ENCODE measurements at regions not wholly inside any gene's neighbourhood (a gene's known extent, or its start where the extent isn't known, plus 50 kb on each side); places are given as distances from the start of the nearest gene placed in this dataset.

DNA sequence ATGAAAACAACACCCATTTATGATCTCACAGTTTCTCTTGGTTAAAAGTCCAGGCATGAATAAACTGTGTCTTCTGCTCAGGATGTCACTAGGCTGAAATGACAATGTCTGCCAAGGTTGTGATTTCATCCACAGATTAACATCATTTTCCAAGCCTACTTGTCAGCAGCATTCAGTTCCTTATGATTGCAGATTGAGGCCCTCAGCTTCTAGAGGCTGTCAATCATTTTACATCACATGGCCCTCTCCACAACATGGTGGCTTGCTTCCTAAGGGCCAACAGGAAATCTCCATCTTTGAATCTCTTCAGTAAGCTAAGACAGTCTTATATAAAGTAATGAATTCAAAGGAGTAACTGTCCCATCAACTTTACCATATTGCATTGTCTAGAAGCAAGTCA is 377.6 kb downstream of the ANKRD7 start:
- TF ChIP-seq, protein P1, sequence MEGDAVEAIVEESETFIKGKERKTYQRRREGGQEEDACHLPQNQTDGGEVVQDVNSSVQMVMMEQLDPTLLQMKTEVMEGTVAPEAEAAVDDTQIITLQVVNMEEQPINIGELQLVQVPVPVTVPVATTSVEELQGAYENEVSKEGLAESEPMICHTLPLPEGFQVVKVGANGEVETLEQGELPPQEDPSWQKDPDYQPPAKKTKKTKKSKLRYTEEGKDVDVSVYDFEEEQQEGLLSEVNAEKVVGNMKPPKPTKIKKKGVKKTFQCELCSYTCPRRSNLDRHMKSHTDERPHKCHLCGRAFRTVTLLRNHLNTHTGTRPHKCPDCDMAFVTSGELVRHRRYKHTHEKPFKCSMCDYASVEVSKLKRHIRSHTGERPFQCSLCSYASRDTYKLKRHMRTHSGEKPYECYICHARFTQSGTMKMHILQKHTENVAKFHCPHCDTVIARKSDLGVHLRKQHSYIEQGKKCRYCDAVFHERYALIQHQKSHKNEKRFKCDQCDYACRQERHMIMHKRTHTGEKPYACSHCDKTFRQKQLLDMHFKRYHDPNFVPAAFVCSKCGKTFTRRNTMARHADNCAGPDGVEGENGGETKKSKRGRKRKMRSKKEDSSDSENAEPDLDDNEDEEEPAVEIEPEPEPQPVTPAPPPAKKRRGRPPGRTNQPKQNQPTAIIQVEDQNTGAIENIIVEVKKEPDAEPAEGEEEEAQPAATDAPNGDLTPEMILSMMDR (IDR thresholded peaks at IDR 0.05), result no peak
- TF ChIP-seq POLR2A (IDR thresholded peaks at IDR 0.05) (no peak), EP300 (IDR thresholded peaks at IDR 0.05) (no peak)
